Skeletal muscle cell (primary cell): ENCODE measurements at regions not wholly inside any gene's neighbourhood (a gene's known extent, or its start where the extent isn't known, plus 50 kb on each side); places are given as distances from the start of the nearest gene placed in this dataset.
"Not testable (repeated sequence)": the region's sequence is repeated elsewhere in the genome, so short reads cannot be mapped to it uniquely, and the experiment has no call there.

Experiments used
- DNase-seq: peaks from one replicate; pipeline ENCODE4 v3.0.0-alpha.2; 2010; ENCODE audit warnings: low read depth
- H3K4me3 ChIP-seq: 2 replicates; pipeline ENCODE4 v1.5.1; 2011; ENCODE audit warnings: low read depth, mild to moderate bottlenecking, control low read depth, low read length, moderate library complexity

- DNase-seq, result no peak
- no peak overlapping the region for H3K4me3 ChIP-seq
Observed at GRCh38 chr12:31834150-31834549, 105.3 kb upstream of the AMN1 start.

GRCh38 chr12:31832740-31833729 is 104.2 kb upstream of the AMN1 start:
- no peak overlapping the region for H3K4me3 ChIP-seq
- no peak for DNase-seq

- H3K4me3 ChIP-seq, result no peak overlapping the region
- DNase-seq, result no peak
Observed at GRCh38 chr12:31828071-31828470, 99.2 kb upstream of the AMN1 start.

GRCh38 chr12:31822761-31823160 is 93.9 kb upstream of the AMN1 start:
- no peak overlapping the region for H3K4me3 ChIP-seq
- no peak for DNase-seq

- no peak overlapping the region for H3K4me3 ChIP-seq
- no peak for DNase-seq
Observed at GRCh38 chr12:31821484-31821883, 92.7 kb upstream of the AMN1 start.

GRCh38 chr12:31820832-31821231 is 92.0 kb upstream of the AMN1 start:
- no peak for DNase-seq
- no peak overlapping the region for H3K4me3 ChIP-seq

- DNase-seq, result no peak
- H3K4me3 ChIP-seq, result no peak overlapping the region
Observed at GRCh38 chr12:31819427-31819826, 90.6 kb upstream of the AMN1 start.

GRCh38 chr12:31818623-31819268 is 89.9 kb upstream of the AMN1 start:
- H3K4me3 ChIP-seq, result no peak overlapping the region
- DNase-seq, result no peak

- no peak for DNase-seq
- no peak overlapping the region for H3K4me3 ChIP-seq
Observed at GRCh38 chr12:31817120-31817519, 88.3 kb upstream of the AMN1 start.

GRCh38 chr12:31815096-31815495 is 86.3 kb upstream of the AMN1 start:
- H3K4me3 ChIP-seq, result no peak overlapping the region
- DNase-seq, result no peak

- H3K4me3 ChIP-seq, result no peak overlapping the region
- no peak for DNase-seq
Observed at GRCh38 chr12:31813305-31813704, 84.5 kb upstream of the AMN1 start.

- H3K4me3 ChIP-seq, result no peak overlapping the region
- DNase-seq, result no peak
Observed at GRCh38 chr12:31807773-31808097, 78.9 kb upstream of the AMN1 start.

- DNase-seq, H3K4me3 ChIP-seq: not testable (repeated sequence)
Observed at GRCh38 chr12:31807081-31807772, 78.4 kb upstream of the AMN1 start.

- not testable (repeated sequence) for H3K4me3 ChIP-seq, DNase-seq
Observed at GRCh38 chr12:31805681-31806080, 76.9 kb upstream of the AMN1 start.

- DNase-seq, H3K4me3 ChIP-seq: not testable (repeated sequence)
Observed at GRCh38 chr12:31804707-31805106, 75.9 kb upstream of the AMN1 start.

- H3K4me3 ChIP-seq, result no peak overlapping the region
- DNase-seq, result no peak
Observed at GRCh38 chr12:31804185-31804504, 75.3 kb upstream of the AMN1 start.

- DNase-seq, result no peak
- no peak overlapping the region for H3K4me3 ChIP-seq
Observed at GRCh38 chr12:31803306-31804184, 74.7 kb upstream of the AMN1 start.

- no peak overlapping the region for H3K4me3 ChIP-seq
- DNase-seq, result no peak
Observed at GRCh38 chr12:31801872-31802271, 73.1 kb upstream of the AMN1 start.

GRCh38 chr12:31797230-31797872 is 68.5 kb upstream of the AMN1 start:
- H3K4me3 ChIP-seq, result no peak overlapping the region
- DNase-seq, result no peak
